HG03196 (cell line): ENCODE measurements at regions not wholly inside any gene's neighbourhood (a gene's known extent, or its start where the extent isn't known, plus 50 kb on each side); places are given as distances from the start of the nearest gene placed in this dataset.

Source experiments
- ATAC-seq: cut with Tn5 transposase; IDR thresholded peaks from one replicate; pipeline ENCODE4 v1.9.1; 2021; ENCODE audit not compliant: unreplicated experiment

DNA sequence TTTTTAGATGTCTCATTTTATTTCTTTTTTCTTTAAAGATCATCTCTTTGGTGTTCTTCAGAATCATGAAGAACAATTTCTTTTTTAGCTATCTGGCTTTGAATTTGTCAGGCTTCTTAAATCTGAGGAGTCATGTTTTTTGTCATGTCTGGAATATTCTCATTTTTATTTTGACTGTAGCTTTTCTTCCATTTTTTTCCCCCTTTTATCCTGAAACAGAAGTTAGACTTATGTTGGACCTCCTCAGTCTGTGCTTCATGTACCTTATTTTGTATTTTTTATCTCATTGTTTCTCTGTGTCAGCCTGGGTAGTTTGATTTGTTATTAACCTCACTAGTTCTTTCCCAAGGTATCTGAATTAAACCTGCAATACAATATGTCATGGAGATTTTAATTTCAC lies 319.2 kb upstream of the ADGRL4 start:
- ATAC-seq, result no peak

DNA sequence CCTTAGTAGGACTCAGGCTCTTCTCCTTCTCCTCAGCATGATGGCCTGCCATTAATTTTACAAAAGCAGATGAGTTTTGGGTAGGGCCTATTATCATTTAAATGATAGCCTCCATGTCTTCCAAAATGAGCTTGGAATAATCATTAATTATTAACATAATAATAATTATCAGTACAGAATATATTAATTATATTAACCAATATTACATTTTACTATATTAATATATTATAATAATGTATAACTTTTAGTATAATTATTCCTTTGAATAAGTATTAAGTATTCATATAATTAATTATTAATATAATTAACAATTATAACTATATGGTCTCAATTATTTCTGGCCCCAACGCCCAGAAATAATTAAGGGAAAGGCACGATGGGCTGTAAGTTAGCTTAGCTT lies 318.6 kb upstream of the ADGRL4 start:
- no peak for ATAC-seq

DNA sequence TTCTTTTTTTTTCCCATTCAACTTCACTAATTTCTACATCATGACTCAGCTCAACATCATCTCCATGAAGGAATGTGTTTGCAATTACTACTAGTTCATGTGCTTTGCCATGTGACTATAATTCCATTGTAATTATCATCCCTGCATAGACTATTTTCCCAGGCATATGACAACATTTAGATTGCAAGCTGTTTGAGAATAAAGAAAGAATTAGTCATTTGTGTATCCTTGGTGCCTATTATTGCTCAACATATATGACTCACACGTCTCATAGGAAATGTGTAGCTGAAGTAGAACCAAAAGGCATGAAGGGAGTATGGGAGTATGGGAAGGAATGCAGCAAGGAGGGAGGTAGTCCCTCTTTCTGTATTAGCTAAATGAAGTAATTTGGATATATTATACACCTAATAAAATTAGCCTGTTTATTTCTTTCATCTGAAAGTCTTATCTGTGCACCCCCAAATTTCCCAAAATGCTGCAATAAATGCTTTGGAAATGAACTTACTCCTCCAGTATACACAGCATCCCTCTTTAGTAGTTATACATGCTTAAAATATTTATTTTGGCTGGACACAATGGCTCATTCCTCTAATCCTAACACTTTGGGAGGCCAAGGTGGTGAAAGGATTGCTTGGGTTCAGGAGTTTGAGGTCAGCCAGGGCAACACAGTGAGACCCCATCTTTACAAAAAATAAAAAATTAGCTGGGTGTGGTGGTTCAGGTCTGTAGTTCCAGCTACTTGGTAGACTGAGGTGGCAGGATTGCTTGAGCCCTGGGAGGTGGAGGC lies 316.9 kb upstream of the ADGRL4 start:
- no peak for ATAC-seq

DNA sequence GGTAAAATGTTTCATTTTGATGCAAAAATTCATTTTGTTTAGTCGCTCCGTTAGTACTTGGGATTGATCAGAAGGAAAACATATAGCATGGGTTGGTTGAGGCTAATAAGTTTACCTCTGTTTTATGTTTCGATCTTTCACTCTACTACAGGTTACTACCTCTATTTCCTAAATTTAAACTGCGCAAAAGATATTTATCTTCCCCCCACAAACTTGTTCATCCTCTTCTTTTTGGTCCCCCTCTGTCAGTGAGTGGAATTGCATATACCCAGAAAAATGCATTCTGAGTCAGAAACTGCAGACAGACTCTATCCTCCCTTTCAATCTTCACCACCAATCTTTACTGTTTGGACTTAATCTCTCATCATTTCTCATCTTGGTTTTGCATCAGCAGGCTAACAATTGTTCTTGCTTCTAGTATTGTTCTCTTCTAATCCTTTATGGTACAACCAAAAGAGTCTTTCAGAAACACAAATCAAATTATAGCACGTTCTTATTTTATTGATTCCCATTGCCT lies 316.0 kb upstream of the ADGRL4 start:
- ATAC-seq, result no peak

DNA sequence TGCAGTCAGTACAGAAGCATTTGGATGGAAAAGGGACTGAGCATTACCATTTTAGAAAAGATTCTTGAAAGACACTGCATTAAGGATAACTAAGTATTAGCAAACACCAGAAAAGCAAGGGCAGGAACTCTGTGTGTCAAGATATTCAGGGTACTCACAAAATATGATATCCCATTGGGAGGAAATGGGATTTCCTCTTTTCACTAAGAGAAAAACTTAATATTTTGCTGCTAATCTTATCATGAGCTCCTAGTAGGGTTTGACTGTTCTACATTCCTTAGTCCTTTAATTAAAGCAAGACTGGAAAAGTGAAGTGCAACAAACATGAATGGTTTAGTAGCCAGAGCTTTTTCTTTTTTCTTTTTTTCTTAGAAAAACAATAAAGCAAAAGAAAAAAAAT lies 305.9 kb upstream of the ADGRL4 start:
- no peak for ATAC-seq

DNA sequence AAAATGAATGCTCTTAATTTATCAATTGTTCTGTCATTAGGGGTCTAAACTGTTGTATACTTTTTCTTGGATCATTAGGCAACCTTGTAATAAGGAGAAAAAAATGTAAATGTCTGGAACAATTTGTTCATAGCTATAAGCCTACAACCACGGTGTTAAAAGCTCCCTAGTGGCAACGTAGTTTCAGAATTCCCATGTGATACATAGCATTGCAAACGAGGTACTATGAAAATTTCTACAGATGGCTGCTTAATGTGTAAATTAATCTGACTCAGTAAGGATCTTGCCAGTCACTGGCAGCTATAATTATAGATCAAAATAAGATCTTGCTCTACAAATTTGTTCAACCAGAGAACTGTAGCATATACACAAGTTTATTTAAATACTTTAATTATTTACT lies 304.1 kb upstream of the ADGRL4 start:
- no peak for ATAC-seq

DNA sequence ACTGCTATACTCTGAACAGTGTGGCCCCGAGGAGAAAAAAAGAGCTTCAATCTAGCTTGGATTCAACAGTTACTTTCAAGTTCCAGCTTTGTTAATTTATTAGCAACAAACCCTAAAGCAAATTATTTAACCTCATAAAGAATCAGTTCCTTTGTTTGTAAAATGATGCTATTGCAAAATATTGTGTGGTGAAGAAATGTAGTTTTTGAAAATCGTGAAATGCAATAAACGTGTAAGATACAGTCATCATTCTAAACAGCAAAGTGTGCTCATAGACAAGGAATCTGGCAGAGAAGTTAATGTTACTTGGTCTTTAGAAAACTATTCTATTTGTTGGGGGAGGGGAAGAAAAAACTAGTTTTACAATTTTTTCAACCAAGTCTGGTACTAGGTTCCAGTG lies 297.6 kb upstream of the ADGRL4 start:
- no peak for ATAC-seq

DNA sequence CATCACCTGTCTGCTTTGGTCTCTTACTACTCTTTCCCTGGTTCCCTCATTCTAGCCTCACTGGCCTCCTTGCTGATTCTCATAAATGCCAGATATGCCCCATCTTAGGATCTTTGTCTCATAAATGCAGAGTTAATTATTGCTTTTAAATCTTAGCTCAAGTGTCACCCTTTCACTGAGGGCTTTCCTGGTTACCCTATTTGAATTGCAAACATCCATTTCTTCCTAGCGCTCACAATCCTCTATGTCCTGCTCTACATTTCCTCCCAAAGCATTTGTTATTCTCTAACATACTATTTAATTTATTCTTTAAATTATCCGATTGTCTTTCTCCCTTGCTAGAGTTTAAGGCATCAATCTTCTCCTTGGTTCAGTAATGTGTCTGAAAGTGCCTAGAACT lies 296.5 kb upstream of the ADGRL4 start:
- ATAC-seq, result no peak

DNA sequence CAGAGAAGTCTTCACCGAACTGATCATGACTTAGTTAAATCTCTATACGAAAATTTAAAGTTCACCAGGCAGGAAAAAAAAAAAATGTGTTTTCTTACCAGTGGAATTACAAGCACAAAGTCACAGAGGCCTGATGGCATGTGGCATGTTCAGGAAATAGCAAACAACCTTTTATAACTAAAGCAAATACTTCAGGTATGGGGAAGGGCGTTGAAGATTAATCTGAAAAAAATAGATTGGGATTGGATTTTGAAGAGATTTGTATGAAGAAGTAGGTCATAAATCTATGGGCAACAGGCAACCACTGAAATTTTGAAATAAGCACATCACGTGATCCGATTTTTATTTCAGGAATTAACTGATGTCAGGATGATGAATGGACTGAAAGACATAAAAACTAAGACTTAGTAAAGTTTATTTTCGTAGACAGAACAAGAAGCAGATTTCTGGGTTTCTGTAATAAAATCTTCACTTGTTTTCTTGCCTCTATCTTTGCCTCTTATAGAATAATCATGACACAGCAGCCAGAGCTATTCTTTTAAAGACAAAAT lies 295.9 kb upstream of the ADGRL4 start:
- ATAC-seq, result no peak

DNA sequence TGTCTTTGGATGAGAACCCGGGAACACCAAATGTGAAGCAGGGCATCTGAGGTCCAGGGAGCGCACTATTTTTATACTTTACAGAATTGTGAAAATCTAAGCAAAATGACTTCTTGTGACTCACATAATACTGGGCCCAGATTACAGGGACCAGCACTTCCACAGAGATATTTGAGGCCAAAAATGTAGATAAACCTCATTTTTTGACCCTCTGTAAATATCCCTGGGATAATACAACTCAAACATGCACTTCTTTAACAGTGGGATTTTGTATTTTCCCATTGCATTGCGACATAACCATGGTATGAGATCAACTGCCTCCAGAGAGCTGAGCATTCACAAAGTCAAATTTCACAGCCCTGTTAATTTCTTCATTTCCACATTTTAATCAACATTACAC lies 289.4 kb upstream of the ADGRL4 start:
- no peak for ATAC-seq

DNA sequence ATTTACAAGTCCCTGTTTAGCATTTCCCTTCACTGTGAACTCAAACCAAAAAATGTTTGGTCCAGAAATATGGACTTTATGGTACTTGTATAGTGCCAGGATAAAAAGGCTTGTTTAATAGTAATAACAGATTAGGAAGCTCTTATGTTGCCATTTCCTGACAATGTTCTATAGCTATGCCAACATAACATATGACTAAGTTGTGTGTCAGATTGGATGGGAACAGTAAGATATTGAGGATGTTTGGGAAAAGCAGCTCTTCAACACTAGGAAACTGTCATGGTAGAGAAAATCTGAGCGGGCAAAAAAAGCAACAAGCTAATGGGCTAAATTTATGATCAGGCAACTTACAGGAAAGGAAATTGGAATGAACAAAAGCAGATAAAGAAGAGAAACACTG lies 287.1 kb upstream of the ADGRL4 start:
- ATAC-seq, result no peak

DNA sequence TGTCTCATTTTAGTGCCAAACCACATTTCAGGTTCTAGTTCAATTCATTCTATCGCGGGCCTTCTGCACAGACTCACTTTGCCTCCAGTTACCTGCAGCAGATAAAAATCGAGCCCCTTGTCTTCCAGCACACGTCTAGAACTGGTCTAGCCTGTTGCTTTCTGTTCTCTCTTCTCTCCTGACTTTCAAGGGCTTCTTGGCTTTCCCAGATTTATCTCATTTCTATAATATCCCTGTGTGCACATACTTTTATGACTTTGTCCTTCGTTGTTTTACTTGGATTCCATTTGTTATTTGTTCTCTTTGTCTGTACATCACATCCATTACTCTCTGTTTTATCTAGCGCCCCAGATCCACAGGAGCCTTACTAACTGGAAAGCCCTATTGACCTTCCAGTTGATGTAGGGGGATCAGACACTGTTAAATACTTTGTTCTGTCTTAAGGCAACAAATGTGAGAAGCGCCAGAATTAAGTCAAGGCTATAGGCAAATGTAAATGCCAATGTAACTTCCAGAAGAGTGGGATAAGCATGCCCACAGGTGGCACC lies 284.5 kb upstream of the ADGRL4 start:
- ATAC-seq, result no peak

DNA sequence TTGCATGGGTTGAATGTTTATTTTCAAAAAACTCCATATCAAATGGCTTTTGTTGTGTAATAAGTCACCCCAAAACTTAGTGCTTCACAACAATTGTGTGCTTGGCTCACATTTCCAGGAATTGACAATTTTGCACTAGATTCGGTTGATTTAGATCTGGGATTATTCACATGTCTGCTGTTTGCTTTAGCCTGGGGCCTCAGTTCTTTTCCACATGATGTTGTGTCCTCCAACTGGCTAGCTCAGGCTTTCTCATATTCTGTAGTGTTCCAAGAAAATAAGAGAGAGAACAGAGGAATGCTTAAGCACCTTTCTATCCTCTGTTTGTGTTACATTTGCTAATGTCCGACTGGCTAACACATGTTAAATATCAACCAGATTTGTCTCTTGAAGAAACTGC lies 281.5 kb upstream of the ADGRL4 start:
- ATAC-seq, result no peak

DNA sequence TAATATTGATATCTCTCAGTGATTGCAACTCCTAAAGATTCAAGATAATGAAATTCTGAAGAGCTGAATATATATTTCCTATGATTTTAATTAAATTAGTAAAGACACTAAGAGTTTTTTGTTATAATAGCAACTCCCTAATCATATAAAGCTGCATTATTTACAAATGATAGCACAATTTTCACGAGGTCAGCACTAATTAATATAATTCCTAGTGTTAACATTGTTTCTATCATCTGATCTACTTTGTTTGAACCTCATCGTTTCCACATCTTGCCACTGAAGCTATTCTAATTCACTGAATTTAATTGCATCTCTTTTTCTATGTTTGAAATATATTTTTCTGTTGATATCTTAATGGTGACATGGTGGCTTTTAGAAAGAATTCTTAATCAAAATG lies 279.1 kb upstream of the ADGRL4 start:
- ATAC-seq, result no peak

DNA sequence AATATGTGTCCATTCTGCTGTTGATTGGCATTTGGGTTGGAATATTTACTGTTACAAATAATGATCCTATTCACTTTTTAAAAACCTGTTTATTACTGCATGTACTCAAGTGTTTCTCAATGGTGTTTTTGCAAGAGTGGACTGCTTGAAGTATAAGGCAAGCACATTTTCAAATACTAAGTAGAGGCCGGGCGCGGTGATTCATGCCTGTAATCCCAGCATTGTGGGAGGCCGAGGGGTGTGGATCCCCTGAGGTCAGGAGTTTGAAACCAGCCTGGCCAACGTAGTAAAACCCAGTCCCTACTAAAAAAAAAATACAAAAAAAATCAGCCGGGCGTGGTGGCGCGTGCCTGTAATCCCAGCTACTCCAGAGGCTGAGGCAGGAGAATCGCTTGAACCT lies 276.9 kb upstream of the ADGRL4 start:
- ATAC-seq, result no peak

DNA sequence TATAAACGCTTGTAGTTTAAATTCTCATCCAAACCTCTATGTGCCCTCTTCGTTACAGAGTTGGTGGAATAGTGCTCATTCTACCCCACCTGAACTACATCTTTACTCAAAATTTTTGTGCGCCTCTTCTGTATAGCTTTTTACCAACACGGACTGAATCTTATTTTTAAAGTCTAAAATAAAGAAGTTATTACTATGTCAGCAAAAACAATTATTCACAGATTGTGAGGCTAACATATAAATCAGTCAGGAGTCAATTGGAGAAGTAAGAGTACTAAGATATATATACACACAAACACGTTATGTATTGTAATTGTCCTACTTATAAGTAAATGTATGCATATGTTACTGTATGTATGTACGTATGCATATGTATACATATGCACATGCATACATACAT lies 274.9 kb upstream of the ADGRL4 start:
- no peak for ATAC-seq

DNA sequence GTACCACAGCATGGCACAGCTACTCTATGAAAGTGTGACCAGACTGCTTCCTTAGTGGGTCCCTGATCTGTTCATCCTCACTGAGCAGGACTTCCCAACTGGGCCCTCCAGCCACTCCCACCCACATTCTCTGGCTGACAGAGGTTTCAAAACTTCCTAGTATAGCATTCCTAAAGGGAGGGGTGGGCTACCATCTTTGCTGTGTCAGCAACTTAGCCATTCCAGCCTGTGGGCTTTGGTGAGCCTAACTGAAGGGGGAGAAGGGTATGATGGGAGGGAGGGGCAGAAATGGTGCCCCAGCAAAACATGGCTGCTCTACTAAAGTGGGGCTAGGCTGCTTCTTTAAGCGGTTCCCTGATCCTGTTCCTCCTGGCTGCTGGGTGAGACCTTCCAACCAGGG lies 265.2 kb upstream of the ADGRL4 start:
- ATAC-seq, result no peak

DNA sequence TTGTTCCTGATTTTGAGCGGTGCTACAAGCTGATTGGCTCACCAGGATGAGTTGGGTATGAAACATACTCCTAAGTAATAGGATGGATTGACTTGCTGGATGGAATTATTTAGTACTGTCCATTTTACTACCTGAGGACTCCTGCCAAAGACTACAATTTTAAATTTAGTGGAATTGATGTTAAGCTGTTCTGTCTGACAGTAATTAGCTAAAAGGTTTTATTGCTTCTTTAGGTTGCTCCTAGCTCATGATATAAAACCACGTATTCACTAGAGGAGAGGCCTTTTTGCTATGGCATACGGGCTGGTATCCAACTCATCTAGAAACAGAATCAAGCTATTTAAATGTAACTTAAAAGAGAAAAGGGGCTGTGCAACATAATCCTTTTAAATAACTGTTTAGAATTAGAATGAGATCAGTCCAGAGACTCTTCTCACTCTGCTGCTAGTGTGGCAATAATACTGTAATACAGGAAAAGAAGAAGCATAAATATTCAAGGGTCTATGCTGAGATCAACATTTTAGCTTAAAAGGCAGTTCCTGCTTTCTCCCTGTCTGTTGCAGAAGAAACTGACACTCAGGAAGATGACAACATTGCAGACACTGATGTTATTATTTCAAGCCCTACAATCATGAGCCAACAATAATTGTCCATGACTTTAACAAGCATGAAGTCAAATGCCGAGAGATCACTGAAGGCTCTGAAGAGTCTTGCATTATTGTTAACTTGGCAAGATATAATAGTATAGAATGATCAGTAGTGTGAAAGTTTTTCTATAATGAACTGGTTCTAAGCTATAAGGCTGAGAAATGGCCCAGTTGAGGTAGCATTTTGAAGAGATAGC lies 258.7 kb upstream of the ADGRL4 start:
- ATAC-seq, result no peak

DNA sequence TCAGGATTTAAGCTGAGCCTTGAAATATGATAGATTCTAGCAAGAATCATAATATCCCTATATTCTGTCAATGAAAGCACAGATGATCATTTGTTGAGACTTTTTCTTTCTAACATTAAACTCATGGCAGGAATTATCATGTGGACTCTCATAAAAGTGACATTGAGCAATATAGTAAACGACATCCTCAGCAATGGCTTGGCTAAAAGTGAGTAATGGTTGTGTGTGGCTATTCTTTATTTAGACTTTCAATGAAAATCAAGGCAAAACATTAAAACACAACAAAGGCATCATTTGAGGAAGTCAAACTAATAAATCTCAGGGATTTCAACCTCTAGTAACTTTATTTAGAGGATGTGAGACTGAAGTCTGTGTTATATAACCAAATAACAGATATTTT lies 257.8 kb upstream of the ADGRL4 start:
- no peak for ATAC-seq

DNA sequence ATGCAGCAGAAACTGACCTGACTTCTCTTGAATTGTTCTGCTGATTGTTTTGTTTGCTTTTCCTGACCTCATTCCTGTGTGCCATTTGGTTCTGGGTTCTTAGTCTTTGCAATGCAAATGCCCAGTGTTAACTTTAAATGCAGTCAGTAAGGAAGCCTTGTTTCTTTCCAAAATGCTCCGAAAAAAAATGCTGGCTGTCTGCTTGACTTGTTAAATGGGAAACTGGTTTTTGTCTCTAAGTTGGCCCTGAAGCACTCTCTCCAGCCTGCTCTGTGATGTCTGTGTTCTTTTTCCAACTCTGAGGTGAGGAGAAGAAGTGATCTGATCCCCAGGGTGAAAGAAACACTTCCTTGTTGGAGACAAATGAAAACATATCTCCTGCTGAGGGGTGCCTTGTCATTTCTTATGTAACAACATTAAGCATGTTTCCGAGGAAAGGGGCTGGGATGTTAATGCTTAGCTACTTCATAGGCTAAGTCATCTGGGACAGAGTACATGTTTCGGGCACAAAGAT lies 256.3 kb upstream of the ADGRL4 start:
- no peak for ATAC-seq
